Neutrophil (primary cell): ENCODE measurements at regions not wholly inside any gene's neighbourhood (a gene's known extent, or its start where the extent isn't known, plus 50 kb on each side); places are given as distances from the start of the nearest gene placed in this dataset.
"Not testable (repeated sequence)": the region's sequence is repeated elsewhere in the genome, so short reads cannot be mapped to it uniquely, and the experiment has no call there.

Source experiments
- H3K27ac ChIP-seq: fragments of 200-600 bp; sonication (generic); 2 replicates; pipeline ENCODE4 v1.5.1; 2016; ENCODE audit warnings: mild to moderate bottlenecking, moderate library complexity
- H3K27me3 ChIP-seq: fragments of 200-600 bp; sonication (generic); 2 replicates; pipeline ENCODE4 v1.6.0; 2016; ENCODE audit warnings: mild to moderate bottlenecking
- H3K36me3 ChIP-seq: fragments of 200-600 bp; sonication (generic); 2 replicates; pipeline ENCODE4 v1.5.1; 2017
- H3K4me1 ChIP-seq, 2 experiments: fragments of 200-600 bp in 1 of 2; sonication (generic) in 1 of 2; 1 replicate in 1 of 2; 2 replicates in 1 of 2; pipeline versions ENCODE4 v1.5.1 to v1.6.1; 2013 to 2016; ENCODE audit warnings: low read depth in 1 of 2, low read length in 1 of 2, mild to moderate bottlenecking in 1 of 2, moderate library complexity in 1 of 2; ENCODE audit not compliant: control insufficient read depth in 1 of 2, insufficient read depth in 1 of 2
- H3K4me3 ChIP-seq, 2 experiments: fragments of 200-600 bp in 1 of 2; sonication (generic) in 1 of 2; 1 replicate in 1 of 2; 2 replicates in 1 of 2; pipeline ENCODE4 v1.5.1; 2013 to 2016; ENCODE audit warnings: low read depth in 1 of 2, low read length in 1 of 2, mild to moderate bottlenecking in 1 of 2, moderate library complexity in 1 of 2
- H3K9me3 ChIP-seq: fragments of 200-600 bp; sonication (generic); 2 replicates; pipeline ENCODE4 v1.5.1; 2016
- TF ChIP-seq, protein P1 (sequence below): fragments of 200-600 bp; sonication (generic); IDR thresholded peaks from 2 replicates; pipeline ENCODE4 v1.5.1; 2016; ENCODE audit warnings: antibody characterized with exemption

DNA sequence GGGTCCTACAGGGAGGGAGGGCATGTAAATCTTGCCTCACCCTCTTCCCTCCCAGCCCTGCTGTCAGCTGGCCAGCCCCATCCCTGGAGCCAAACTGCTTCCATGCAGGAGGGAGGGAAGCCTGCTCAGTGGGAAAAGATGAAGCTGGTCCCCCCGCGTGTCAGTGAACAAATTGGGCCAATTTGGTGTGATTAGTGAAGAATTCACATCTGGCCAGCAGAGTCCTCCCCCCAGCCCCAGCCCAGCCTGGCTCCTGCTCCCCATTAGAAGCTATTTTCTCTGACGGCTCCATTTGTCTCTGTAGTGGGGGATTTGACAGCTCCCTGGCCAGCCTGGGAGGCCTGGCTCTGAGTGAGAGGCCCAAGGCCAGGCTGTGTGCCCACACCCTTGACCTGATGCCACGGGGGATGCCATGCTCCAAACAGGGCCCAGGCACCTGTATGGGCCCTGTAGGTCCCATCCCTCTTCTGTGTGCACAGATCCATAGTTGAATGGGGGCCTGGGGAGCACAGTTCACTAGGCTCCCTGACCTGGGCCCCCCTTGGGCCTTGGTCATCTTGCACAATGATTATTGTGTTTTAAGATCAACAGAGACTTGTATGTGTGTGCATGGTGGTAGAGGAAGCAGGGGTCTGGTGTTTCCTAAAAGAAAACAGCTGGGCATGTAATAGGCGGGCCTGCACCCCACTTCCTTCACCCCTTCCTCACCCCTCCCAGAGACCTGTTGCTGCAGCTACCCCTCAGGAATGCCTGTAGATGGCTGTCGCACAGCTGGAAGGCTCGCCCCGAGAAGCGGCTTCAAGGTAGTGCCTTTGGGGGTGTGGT is 50.7 kb upstream of the TAC4 start:
- Histone ChIP-seq H3K9me3 (no peaks in the 10 kb centered on the region), H3K36me3 (no peaks in the 10 kb centered on the region), H3K4me3 (no peak overlapping the region), H3K4me1 (no peaks in the 10 kb centered on the region), H3K27ac (no peak overlapping the region), H3K27me3 (peaks cover 99% of the 10 kb centered on the region)
- TF ChIP-seq, protein P1, sequence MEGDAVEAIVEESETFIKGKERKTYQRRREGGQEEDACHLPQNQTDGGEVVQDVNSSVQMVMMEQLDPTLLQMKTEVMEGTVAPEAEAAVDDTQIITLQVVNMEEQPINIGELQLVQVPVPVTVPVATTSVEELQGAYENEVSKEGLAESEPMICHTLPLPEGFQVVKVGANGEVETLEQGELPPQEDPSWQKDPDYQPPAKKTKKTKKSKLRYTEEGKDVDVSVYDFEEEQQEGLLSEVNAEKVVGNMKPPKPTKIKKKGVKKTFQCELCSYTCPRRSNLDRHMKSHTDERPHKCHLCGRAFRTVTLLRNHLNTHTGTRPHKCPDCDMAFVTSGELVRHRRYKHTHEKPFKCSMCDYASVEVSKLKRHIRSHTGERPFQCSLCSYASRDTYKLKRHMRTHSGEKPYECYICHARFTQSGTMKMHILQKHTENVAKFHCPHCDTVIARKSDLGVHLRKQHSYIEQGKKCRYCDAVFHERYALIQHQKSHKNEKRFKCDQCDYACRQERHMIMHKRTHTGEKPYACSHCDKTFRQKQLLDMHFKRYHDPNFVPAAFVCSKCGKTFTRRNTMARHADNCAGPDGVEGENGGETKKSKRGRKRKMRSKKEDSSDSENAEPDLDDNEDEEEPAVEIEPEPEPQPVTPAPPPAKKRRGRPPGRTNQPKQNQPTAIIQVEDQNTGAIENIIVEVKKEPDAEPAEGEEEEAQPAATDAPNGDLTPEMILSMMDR, result no peak

DNA sequence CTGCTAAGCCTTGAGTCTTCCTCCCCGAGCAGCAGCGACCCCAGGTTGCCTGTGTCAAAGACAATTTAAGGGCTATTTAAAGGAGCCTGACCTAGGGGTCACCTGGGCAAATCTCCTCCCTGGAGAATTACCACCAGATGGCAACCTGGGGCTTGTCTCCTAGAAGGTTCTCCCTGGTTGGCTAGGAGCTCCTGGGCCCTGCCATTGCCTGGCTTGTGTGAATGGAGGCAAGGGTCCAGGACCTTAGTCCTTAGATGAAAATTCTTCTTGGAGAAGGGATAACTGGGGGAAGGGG is 51.3 kb upstream of the TAC4 start:
- Histone ChIP-seq H3K27me3 (peaks cover 99% of the 10 kb centered on the region), H3K4me3 (no peak overlapping the region), H3K36me3 (no peaks in the 10 kb centered on the region), H3K27ac (no peak overlapping the region), H3K9me3 (no peaks in the 10 kb centered on the region), H3K4me1 (no peaks in the 10 kb centered on the region)
- TF ChIP-seq, protein P1, result no peak

DNA sequence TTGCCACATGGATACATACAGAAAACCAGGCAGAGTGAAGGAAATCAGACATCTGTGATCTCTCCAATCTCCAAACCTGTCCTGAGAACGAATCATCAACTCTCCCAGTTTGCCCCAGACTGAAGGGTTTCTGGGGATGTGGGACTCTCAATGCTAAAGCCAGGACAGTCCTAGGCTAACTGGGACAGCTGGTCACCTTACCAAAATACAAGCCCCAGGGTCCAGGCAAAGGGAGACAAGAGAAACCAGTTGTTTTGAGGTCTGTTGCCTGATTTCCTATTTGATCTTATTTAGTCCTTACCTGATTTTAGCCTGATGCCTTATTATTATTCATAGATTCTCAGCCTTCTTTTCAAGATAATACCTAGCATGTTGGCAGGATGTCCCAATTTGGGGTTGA is 51.7 kb upstream of the TAC4 start:
- Histone ChIP-seq H3K4me1 (no peaks in the 10 kb centered on the region), H3K27ac (no peak overlapping the region), H3K4me3 (no peak overlapping the region), H3K36me3 (no peaks in the 10 kb centered on the region), H3K9me3 (no peaks in the 10 kb centered on the region), H3K27me3 (peaks cover 99% of the 10 kb centered on the region)
- TF ChIP-seq, protein P1, result no peak

DNA sequence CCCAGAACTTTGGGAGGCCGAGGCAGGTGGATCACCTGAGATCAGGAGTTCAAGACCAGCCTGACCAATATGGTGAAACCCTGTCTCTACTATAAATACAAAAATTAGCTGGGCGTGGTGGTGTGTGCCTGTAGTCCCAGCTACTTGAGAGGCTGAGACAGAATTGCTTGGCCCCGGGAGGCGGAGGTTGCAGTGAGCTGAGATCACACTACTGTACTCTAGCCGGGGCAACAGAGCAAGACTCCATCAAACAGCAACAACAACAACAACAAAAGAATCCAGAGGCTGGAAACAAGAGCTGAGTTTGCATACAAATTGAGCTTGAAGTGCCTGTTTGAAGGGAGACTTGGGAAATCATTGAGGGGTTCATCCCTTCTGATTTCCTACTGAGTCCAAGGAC is 52.9 kb upstream of the TAC4 start:
- H3K27me3 ChIP-seq, result peaks cover 99% of the 10 kb centered on the region
- not testable (repeated sequence) for H3K4me3 ChIP-seq, H3K9me3 ChIP-seq, H3K4me1 ChIP-seq, H3K27ac ChIP-seq, H3K36me3 ChIP-seq

DNA sequence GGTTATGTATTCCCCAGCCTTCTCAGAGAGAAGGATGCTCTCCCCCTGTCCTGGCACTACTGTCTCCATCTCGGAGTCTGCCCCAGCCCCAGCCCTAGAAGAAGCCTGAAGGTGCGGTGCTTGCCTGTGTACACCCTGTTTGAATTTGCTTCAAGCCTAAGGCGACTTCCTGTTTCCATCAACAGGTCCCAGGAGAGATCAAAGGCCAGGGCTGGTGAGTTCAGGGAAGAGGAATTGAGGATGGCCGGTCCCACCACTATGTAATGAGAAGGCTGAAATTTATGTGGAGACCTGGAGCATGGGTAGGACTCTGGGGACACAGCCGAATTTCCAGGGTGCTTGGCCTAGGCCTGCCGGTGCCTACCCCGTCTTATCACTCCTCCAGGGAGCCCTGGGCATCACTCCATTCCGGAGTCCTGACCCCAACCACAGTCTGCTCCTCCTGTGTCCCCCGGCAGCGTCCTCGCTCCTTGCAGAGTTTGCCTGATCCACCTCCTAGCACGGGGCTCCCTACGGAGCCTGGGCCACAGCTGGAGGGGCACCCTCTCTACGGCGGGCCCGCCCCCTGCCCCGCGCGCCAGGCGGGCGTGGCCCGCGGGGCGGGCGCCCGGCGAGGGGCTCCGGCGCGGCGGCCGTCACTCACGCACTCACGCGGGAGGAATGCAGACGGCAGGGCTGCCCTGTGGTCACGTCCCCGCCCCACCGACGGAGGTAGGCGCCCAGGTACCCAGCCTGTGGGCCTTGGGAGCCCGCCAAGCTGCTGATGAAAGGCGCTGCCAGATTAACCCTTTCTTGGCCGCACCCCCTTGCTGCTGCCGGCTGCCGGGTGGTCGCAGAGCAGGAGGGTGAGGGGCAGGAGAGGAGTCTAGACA is 53.8 kb upstream of the TAC4 start:
- no peaks in the 10 kb centered on the region for H3K4me1 ChIP-seq
- TF ChIP-seq, protein P1, result no peak
- peaks cover 96% of the 10 kb centered on the region for H3K27me3 ChIP-seq
- no peaks in the 10 kb centered on the region for H3K36me3 ChIP-seq
- no peak overlapping the region for H3K4me3 ChIP-seq
- no peak overlapping the region for H3K27ac ChIP-seq
- no peaks in the 10 kb centered on the region for H3K9me3 ChIP-seq

DNA sequence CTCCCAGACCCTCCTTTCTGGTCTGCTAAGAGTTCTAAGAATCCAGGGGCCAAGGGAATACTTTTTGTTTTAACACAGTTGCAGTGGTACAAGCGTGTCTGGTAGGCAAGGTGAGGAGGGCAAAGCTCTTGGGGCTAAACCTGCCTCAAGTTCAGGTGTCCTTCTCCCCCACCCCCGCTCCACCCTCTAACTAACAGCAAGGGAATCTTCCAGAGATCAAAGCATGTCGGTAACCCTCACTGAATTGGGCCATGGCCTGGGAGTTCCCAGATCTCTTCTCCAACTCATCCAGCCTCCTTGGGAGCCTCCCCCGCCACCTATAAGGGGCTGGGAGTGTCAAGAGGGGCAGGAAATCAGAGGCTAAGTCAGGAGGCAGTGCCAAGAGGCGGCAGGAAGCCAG is 55.7 kb upstream of the TAC4 start:
- Histone ChIP-seq H3K36me3 (no peaks in the 10 kb centered on the region), H3K27ac (no peak overlapping the region), H3K4me3 (no peak overlapping the region), H3K27me3 (peaks cover 96% of the 10 kb centered on the region), H3K4me1 (no peaks in the 10 kb centered on the region), H3K9me3 (no peaks in the 10 kb centered on the region)
- TF ChIP-seq, protein P1, result no peak
